ENCODE measurements at regions not wholly inside any gene's neighbourhood (a gene's known extent, or its start where the extent isn't known, plus 50 kb on each side); places are given as distances from the start of the nearest gene placed in this dataset.

- TF ChIP-seq, protein P1, sequence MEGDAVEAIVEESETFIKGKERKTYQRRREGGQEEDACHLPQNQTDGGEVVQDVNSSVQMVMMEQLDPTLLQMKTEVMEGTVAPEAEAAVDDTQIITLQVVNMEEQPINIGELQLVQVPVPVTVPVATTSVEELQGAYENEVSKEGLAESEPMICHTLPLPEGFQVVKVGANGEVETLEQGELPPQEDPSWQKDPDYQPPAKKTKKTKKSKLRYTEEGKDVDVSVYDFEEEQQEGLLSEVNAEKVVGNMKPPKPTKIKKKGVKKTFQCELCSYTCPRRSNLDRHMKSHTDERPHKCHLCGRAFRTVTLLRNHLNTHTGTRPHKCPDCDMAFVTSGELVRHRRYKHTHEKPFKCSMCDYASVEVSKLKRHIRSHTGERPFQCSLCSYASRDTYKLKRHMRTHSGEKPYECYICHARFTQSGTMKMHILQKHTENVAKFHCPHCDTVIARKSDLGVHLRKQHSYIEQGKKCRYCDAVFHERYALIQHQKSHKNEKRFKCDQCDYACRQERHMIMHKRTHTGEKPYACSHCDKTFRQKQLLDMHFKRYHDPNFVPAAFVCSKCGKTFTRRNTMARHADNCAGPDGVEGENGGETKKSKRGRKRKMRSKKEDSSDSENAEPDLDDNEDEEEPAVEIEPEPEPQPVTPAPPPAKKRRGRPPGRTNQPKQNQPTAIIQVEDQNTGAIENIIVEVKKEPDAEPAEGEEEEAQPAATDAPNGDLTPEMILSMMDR (IDR thresholded peaks at IDR 0.05; ENCODE audit: low read depth, low read length, missing input control) = no peak
- no peak for TF ChIP-seq YY1 (IDR thresholded peaks at IDR 0.05)
- TF ChIP-seq JUND (IDR thresholded peaks at IDR 0.05) = no peak
These were observed 93.3 kb upstream of the PFKP start for GRCh38 chr10:2974083-2974482.
